ENCODE measurements at regions not wholly inside any gene's neighbourhood (a gene's known extent, or its start where the extent isn't known, plus 50 kb on each side); places are given as distances from the start of the nearest gene placed in this dataset.

DNA sequence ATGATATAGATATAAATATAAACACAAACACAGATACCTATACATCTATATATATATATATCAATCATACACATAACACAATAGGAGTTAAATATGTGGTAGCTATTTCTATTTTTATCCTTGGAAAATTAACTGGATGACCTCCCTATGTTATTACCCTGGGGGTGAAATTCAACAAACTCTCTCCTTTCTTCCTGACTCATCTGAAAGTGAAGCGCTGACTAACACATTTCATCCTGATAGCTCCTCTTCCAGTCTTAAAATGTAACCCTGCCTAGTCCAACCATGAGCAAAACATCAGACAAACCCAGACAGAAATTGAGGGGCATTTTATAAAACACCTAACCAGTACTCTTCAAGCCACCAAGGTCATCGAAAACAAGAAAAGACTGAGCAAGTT, 220.6 kb upstream of the ISX start:
- no peaks in the 10 kb centered on the region for H3K4me1 ChIP-seq
- TF ChIP-seq POLR2AphosphoS5 (IDR thresholded peaks at IDR 0.05) (no peak), POLR2A (IDR thresholded peaks at IDR 0.05) (no peak), EP300 (IDR thresholded peaks at IDR 0.05; ENCODE audit: low read depth) (no peak)
- TF ChIP-seq, protein P1, sequence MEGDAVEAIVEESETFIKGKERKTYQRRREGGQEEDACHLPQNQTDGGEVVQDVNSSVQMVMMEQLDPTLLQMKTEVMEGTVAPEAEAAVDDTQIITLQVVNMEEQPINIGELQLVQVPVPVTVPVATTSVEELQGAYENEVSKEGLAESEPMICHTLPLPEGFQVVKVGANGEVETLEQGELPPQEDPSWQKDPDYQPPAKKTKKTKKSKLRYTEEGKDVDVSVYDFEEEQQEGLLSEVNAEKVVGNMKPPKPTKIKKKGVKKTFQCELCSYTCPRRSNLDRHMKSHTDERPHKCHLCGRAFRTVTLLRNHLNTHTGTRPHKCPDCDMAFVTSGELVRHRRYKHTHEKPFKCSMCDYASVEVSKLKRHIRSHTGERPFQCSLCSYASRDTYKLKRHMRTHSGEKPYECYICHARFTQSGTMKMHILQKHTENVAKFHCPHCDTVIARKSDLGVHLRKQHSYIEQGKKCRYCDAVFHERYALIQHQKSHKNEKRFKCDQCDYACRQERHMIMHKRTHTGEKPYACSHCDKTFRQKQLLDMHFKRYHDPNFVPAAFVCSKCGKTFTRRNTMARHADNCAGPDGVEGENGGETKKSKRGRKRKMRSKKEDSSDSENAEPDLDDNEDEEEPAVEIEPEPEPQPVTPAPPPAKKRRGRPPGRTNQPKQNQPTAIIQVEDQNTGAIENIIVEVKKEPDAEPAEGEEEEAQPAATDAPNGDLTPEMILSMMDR (IDR thresholded peaks at IDR 0.05), result no peak
- WGBS, 2 donors (ENCODE audit: low coverage in 1 of 2), result 81 to 96% methylated on average over 2 of the region's 2 CpGs
- H3K27ac ChIP-seq, result no peak overlapping the region
- peaks cover 8% of the 10 kb centered on the region for H3K27me3 ChIP-seq
- no peaks in the 10 kb centered on the region for H3K36me3 ChIP-seq
- no peak for DNase-seq
- H3K4me3 ChIP-seq, result no peak overlapping the region
- intact Hi-C loops (cut with DNase I; ENCODE audit: low total_unique reads) (no loop called here), in situ Hi-C loops (cut with MboI; ENCODE audit: low pct_ligation_motif_present in 1 of 4, low pct_unique_long_range_greater_than_20kb in 1 of 4, low sequenced_read_pairs in 3 of 4) (loop anchor here in 1 of 4 donors (25.0 kb wide), 1 partner anchor 92 kb away; no protein-coding TSS in a partner anchor)
- H3K9me3 ChIP-seq, result no peaks in the 10 kb centered on the region

DNA sequence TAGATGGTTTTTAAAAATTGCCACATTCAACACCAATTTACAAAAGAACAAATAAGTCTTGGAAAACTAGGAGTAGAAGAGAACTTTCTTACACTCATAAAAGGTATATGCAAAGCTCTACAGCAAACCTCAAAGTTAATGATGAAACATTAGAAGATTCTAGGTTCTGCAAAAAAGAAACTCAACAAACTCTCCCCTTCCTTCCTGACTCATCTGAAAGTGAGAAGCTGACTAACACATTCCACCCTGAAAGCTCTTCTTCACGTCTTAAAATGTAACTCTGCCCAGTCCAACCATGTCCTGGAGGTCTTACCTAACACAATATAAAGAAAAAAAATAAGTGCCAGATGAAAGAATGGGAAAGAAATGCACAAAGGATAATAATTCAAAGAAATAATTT, 218.9 kb upstream of the ISX start:
- 25 to 30% methylated on average over 1 of the region's 1 CpG for WGBS, 2 donors (ENCODE audit: low coverage in 1 of 2)
- no peak overlapping the region for H3K27ac ChIP-seq
- DNase-seq, result no peak
- intact Hi-C loops (cut with DNase I; ENCODE audit: low total_unique reads) (no loop called here), in situ Hi-C loops (cut with MboI; ENCODE audit: low pct_ligation_motif_present in 1 of 4, low pct_unique_long_range_greater_than_20kb in 1 of 4, low sequenced_read_pairs in 3 of 4) (loop anchor here in 1 of 4 donors (25.0 kb wide), 1 partner anchor 90 kb away; no protein-coding TSS in a partner anchor)
- no peak for TF ChIP-seq POLR2AphosphoS5 (IDR thresholded peaks at IDR 0.05)
- H3K9me3 ChIP-seq, result no peaks in the 10 kb centered on the region
- peaks cover 8% of the 10 kb centered on the region for H3K27me3 ChIP-seq
- H3K4me3 ChIP-seq, result no peak overlapping the region
- H3K4me1 ChIP-seq, result no peaks in the 10 kb centered on the region
- no peaks in the 10 kb centered on the region for H3K36me3 ChIP-seq

DNA sequence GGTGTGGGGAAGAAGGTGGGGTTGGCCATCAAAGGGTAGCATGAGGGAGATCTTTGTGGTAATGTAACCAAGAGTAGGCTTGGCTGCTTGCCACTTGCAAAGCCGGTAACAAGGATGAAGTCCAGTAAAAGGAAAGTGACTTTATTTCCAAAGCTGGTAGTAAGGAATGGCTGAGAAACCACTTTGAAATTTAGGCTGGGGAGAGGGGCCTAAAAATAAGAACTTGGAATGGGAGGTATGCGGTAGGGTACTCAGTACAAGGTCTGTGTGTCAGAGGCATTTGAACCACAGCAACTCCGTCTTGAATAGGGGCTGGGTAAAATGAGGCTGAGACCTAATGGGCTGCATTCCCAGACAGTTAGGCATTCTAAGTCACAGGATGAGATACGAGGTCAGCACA, 216.0 kb upstream of the ISX start:
- Histone ChIP-seq H3K4me3 (no peak overlapping the region), H3K36me3 (no peaks in the 10 kb centered on the region), H3K4me1 (no peaks in the 10 kb centered on the region), H3K27me3 (peaks cover 8% of the 10 kb centered on the region), H3K9me3 (no peaks in the 10 kb centered on the region), H3K27ac (no peak overlapping the region)
- intact Hi-C loops (cut with DNase I; ENCODE audit: low total_unique reads) (no loop called here), in situ Hi-C loops (cut with MboI; ENCODE audit: low pct_ligation_motif_present in 1 of 4, low pct_unique_long_range_greater_than_20kb in 1 of 4, low sequenced_read_pairs in 3 of 4) (loop anchor here in 1 of 4 donors (25.0 kb wide), 1 partner anchor 87 kb away; no protein-coding TSS in a partner anchor)
- TF ChIP-seq, protein P1 (IDR thresholded peaks at IDR 0.05), result no peak
- no peak for TF ChIP-seq POLR2AphosphoS5 (IDR thresholded peaks at IDR 0.05)
- no peak for TF ChIP-seq EP300 (IDR thresholded peaks at IDR 0.05; ENCODE audit: low read depth)
- TF ChIP-seq POLR2A (IDR thresholded peaks at IDR 0.05), result no peak
- 59 to 60% methylated on average over 4 of the region's 4 CpGs for WGBS, 2 donors (ENCODE audit: low coverage in 1 of 2)
- DNase-seq, result no peak

DNA sequence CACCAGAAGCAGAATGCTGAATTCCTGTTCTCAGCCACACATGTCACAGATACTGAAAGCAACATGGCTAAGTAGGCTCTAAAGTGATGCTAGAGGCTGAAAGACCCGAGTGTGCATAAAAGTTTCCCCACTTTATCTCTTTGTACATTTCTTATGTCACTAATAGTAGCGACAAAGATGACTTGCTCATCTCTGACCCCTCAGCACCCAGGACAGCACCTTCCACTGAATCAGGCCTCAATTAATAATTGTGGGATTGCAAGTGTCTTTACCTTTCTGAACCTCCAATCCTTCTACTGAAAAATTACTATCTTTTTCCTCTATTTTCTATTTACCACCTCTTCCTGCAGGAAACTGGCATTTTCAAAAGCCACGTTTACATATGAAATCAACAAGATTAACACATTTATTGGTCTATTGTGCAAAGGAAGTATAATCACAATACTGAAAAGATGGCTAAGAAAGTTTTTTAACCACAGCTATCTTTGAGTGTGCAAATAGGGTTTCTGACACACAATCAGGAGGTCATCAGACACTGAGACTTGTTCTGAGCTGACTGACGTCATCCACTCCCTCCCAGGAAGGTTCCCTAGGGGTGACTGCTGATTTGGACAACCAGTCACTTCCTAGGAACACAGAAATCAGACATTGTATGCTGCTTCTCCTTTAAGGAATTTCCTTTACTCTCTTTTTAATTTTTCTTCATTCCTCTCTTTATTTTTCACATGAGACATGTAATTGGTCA, 213.9 kb upstream of the ISX start:
- TF ChIP-seq POLR2AphosphoS5 (IDR thresholded peaks at IDR 0.05), result no peak
- TF ChIP-seq POLR2A (IDR thresholded peaks at IDR 0.05), result no peak
- TF ChIP-seq EP300 (IDR thresholded peaks at IDR 0.05; ENCODE audit: low read depth), result no peak
- TF ChIP-seq, protein P1 (IDR thresholded peaks at IDR 0.05), result no peak
- no peak for DNase-seq
- 38 to 55% methylated on average over 4 of the region's 4 CpGs for WGBS, 2 donors (ENCODE audit: low coverage in 1 of 2)
- in situ Hi-C loops (cut with MboI; ENCODE audit: low pct_ligation_motif_present in 1 of 4, low pct_unique_long_range_greater_than_20kb in 1 of 4, low sequenced_read_pairs in 3 of 4) (no loop called here), intact Hi-C loops (cut with DNase I; ENCODE audit: low total_unique reads) (no loop called here)
- Histone ChIP-seq H3K27ac (no peak overlapping the region), H3K27me3 (peaks cover 4% of the 10 kb centered on the region), H3K4me1 (no peaks in the 10 kb centered on the region), H3K36me3 (no peaks in the 10 kb centered on the region), H3K4me3 (no peak overlapping the region), H3K9me3 (no peaks in the 10 kb centered on the region)
